ENCODE measurements at regions not wholly inside any gene's neighbourhood (a gene's known extent, or its start where the extent isn't known, plus 50 kb on each side); places are given as distances from the start of the nearest gene placed in this dataset.

DNA sequence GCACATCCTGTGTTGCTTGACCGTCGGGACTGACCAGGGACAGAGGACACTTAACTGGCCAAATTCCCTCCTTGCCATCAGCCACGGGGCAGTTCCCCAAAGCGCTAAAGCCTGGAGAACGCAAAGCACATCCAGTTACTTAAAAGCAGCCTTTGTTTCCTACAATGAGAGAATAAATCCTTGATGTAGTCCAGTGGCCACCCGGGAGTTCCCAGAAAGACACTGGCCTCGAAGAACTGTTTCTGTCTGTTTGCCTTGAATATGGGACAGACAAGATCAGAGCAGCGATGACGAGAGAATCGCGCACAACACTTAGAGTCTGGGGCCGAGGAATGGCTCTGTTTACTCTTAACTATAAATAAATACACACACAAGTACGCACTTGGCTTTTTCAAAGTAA, 102.2 kb downstream of the TNFAIP2 start:
- no peak overlapping the region for H3K4me3 Mint-ChIP-seq
- TF ChIP-seq CTCF (conservative IDR thresholded peaks at IDR 0.05): no peak
- no peaks in the 10 kb centered on the region for H3K36me3 Mint-ChIP-seq
- peak overlapping the region; percentile 48 for H3K27ac Mint-ChIP-seq
- H3K9me3 Mint-ChIP-seq: no peaks in the 10 kb centered on the region
- peaks cover 4% of the 10 kb centered on the region for H3K4me1 Mint-ChIP-seq (ENCODE audit: unreplicated experiment)
- DNase-seq (ENCODE audit: extremely low spot score, unreplicated experiment): no peak
- peaks cover 27% of the 10 kb centered on the region for H3K27me3 Mint-ChIP-seq

GRCh38 chr14:103227094-103227768, 104.0 kb downstream of the TNFAIP2 start:
- no peaks in the 10 kb centered on the region for H3K36me3 Mint-ChIP-seq
- H3K4me3 Mint-ChIP-seq: no peak overlapping the region

DNA sequence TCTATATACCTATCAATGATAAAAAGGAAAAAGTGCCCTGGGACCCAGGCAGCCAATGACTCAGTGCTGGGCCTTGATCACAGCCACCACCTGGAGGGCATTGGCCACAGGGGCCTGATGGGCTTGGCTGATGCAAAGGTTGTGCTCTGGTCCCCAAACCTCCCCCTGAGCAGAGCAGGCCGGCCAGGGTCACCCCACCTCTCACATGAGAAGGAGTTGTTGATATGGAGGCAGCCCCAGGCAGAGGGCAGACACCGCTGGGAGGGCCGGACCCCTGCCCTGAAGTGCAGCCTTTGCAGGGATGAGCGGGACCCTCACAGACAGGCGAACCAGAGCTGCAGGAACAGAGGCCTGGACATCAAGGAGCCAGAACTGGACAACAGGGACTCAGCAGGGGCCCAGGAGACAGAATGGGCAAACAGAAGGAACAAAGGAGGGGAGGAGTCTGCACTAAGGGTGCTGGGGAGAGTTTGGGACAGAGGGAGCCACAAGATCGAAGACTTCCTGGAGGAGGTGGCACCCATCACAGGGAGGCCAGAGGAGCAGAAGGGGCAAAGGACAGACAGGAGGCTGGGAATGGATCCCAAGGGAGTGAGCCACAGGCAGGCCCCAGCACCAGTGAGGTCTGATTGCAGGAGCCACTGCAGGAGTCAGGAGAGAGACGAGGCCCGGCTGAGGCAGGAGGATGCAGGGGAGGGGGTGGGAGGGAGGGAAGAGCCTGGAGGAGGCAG, 105.0 kb downstream of the TNFAIP2 start:
- H3K27me3 Mint-ChIP-seq: peaks cover 9% of the 10 kb centered on the region
- H3K27ac Mint-ChIP-seq: no peak overlapping the region
- no peak for DNase-seq (ENCODE audit: extremely low spot score, unreplicated experiment)
- no peak overlapping the region for H3K4me3 Mint-ChIP-seq
- no peaks in the 10 kb centered on the region for H3K36me3 Mint-ChIP-seq
- H3K4me1 Mint-ChIP-seq (ENCODE audit: unreplicated experiment): peaks cover 4% of the 10 kb centered on the region
- TF ChIP-seq CTCF (conservative IDR thresholded peaks at IDR 0.05): no peak
- no peaks in the 10 kb centered on the region for H3K9me3 Mint-ChIP-seq

More at GRCh38 chr14:103227094-103227768, 104.0 kb downstream of the TNFAIP2 start:
- H3K27ac Mint-ChIP-seq: no peak overlapping the region
- peaks cover 4% of the 10 kb centered on the region for H3K4me1 Mint-ChIP-seq (ENCODE audit: unreplicated experiment)
- H3K27me3 Mint-ChIP-seq: peaks cover 16% of the 10 kb centered on the region
- no peak for DNase-seq (ENCODE audit: extremely low spot score, unreplicated experiment)
- H3K9me3 Mint-ChIP-seq: no peaks in the 10 kb centered on the region
- TF ChIP-seq CTCF (conservative IDR thresholded peaks at IDR 0.05): no peak

GRCh38 chr14:103228866-103229265, 105.2 kb upstream of the EIF5 start:
- Mint-ChIP-seq H3K4me1 (ENCODE audit: unreplicated experiment) (peaks cover 4% of the 10 kb centered on the region), H3K27me3 (peaks cover 9% of the 10 kb centered on the region), H3K27ac (no peak overlapping the region), H3K4me3 (no peak overlapping the region), H3K36me3 (no peaks in the 10 kb centered on the region), H3K9me3 (no peaks in the 10 kb centered on the region)
- DNase-seq (ENCODE audit: extremely low spot score, unreplicated experiment): no peak
- no peak for TF ChIP-seq CTCF (conservative IDR thresholded peaks at IDR 0.05)

- no peak for TF ChIP-seq CTCF (conservative IDR thresholded peaks at IDR 0.05)
- no peak for DNase-seq (ENCODE audit: extremely low spot score, unreplicated experiment)
- Mint-ChIP-seq H3K27me3 (peaks cover 10% of the 10 kb centered on the region), H3K9me3 (no peaks in the 10 kb centered on the region), H3K4me1 (ENCODE audit: unreplicated experiment) (peaks cover 13% of the 10 kb centered on the region), H3K27ac (no peak overlapping the region), H3K36me3 (no peaks in the 10 kb centered on the region), H3K4me3 (no peak overlapping the region)
Observed at GRCh38 chr14:103230021-103230420, 104.0 kb upstream of the EIF5 start.

Measured in type B pancreatic cell (in vitro differentiated cells).